Stimulated activated CD8-positive, alpha-beta memory T cell treated with anti-CD3 and anti-CD28 coated beads, Interleukin-4, amount 100 ng/mL, for 1 hour (primary cell): ENCODE measurements at regions not wholly inside any gene's neighbourhood (a gene's known extent, or its start where the extent isn't known, plus 50 kb on each side); places are given as distances from the start of the nearest gene placed in this dataset.
"Not testable (repeated sequence)": the region's sequence is repeated elsewhere in the genome, so short reads cannot be mapped to it uniquely, and the experiment has no call there.

Experiments
- DNase-seq, 2 donors: peaks; one replicate each; pipeline ENCODE4 v3.0.0-alpha.2; 2020; ENCODE audit warnings: low read depth in 2 of 2, low spot score in 1 of 2

GRCh38 chr18:39453882-39454281, 1888.3 kb upstream of the CELF4 start:
- DNase-seq = no peak

- DNase-seq = no peak
Measured at GRCh38 chr18:39453356-39453755, 1887.8 kb upstream of the CELF4 start.

- no peak for DNase-seq
Measured at GRCh38 chr18:39450958-39451357, 1885.4 kb upstream of the CELF4 start.

- DNase-seq = no peak
Measured at GRCh38 chr18:39449566-39449965, 1884.0 kb upstream of the CELF4 start.

GRCh38 chr18:39448942-39449341, 1883.3 kb upstream of the CELF4 start:
- no peak for DNase-seq

GRCh38 chr18:39444957-39445356, 1879.4 kb upstream of the CELF4 start:
- not testable (repeated sequence) for DNase-seq

GRCh38 chr18:39441648-39442047, 1876.0 kb upstream of the CELF4 start:
- no peak for DNase-seq

- no peak for DNase-seq
Measured at GRCh38 chr18:39435996-39436395, 1870.4 kb upstream of the CELF4 start.

GRCh38 chr18:39435209-39435608, 1869.6 kb upstream of the CELF4 start:
- DNase-seq = no peak

GRCh38 chr18:39434223-39434920, 1868.8 kb upstream of the CELF4 start:
- DNase-seq = no peak

- DNase-seq = no peak
Measured at GRCh38 chr18:39425172-39425850, 1859.7 kb upstream of the CELF4 start.

- DNase-seq = no peak
Measured at GRCh38 chr18:39424261-39424660, 1858.7 kb upstream of the CELF4 start.

GRCh38 chr18:39421276-39421675, 1855.7 kb upstream of the CELF4 start:
- no peak for DNase-seq

- DNase-seq = no peak
Measured at GRCh38 chr18:39419315-39419714, 1853.7 kb upstream of the CELF4 start.

GRCh38 chr18:39415471-39415870, 1849.9 kb upstream of the CELF4 start:
- no peak for DNase-seq

- no peak for DNase-seq
Measured at GRCh38 chr18:39414009-39414700, 1848.6 kb upstream of the CELF4 start.

- DNase-seq = no peak
Measured at GRCh38 chr18:39406941-39407340, 1841.3 kb upstream of the CELF4 start.

- DNase-seq = no peak
Measured at GRCh38 chr18:39403121-39403520, 1837.5 kb upstream of the CELF4 start.

GRCh38 chr18:39399662-39400061, 1834.1 kb upstream of the CELF4 start:
- no peak for DNase-seq

- no peak for DNase-seq
Measured at GRCh38 chr18:39396168-39396567, 1830.6 kb upstream of the CELF4 start.

GRCh38 chr18:39389800-39390379, 1824.3 kb upstream of the CELF4 start:
- no peak for DNase-seq

- DNase-seq = no peak
Measured at GRCh38 chr18:39380866-39381265, 1815.3 kb upstream of the CELF4 start.
